ENCODE measurements at regions not wholly inside any gene's neighbourhood (a gene's known extent, or its start where the extent isn't known, plus 50 kb on each side); places are given as distances from the start of the nearest gene placed in this dataset.

GRCh38 chr2:144706647-144707046 lies 186.7 kb upstream of the ZEB2 start:
- TF ChIP-seq, protein P1, sequence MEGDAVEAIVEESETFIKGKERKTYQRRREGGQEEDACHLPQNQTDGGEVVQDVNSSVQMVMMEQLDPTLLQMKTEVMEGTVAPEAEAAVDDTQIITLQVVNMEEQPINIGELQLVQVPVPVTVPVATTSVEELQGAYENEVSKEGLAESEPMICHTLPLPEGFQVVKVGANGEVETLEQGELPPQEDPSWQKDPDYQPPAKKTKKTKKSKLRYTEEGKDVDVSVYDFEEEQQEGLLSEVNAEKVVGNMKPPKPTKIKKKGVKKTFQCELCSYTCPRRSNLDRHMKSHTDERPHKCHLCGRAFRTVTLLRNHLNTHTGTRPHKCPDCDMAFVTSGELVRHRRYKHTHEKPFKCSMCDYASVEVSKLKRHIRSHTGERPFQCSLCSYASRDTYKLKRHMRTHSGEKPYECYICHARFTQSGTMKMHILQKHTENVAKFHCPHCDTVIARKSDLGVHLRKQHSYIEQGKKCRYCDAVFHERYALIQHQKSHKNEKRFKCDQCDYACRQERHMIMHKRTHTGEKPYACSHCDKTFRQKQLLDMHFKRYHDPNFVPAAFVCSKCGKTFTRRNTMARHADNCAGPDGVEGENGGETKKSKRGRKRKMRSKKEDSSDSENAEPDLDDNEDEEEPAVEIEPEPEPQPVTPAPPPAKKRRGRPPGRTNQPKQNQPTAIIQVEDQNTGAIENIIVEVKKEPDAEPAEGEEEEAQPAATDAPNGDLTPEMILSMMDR (IDR thresholded peaks at IDR 0.05) = no peak
- Histone ChIP-seq H3K27me3 (ENCODE audit: insufficient read depth in 3 of 3, low read length in 2 of 3) (no peaks in the 10 kb centered on the region), H3K36me3 (ENCODE audit: insufficient read depth in 1 of 2, low read depth in 1 of 2) (no peaks in the 10 kb centered on the region), H3K4me1 (no peaks in the 10 kb centered on the region), H3K9me3 (no peaks in the 10 kb centered on the region), H3K4me3 (no peak overlapping the region), H3K27ac (no peak overlapping the region)
- no peak for ATAC-seq
- no peak for DNase-seq
- 70 to 83% (median 70%) methylated on average over 4 of the region's 4 CpGs for WGBS, 3 donors
- intact Hi-C loops (cut with DNase I) = no loop called here

DNA sequence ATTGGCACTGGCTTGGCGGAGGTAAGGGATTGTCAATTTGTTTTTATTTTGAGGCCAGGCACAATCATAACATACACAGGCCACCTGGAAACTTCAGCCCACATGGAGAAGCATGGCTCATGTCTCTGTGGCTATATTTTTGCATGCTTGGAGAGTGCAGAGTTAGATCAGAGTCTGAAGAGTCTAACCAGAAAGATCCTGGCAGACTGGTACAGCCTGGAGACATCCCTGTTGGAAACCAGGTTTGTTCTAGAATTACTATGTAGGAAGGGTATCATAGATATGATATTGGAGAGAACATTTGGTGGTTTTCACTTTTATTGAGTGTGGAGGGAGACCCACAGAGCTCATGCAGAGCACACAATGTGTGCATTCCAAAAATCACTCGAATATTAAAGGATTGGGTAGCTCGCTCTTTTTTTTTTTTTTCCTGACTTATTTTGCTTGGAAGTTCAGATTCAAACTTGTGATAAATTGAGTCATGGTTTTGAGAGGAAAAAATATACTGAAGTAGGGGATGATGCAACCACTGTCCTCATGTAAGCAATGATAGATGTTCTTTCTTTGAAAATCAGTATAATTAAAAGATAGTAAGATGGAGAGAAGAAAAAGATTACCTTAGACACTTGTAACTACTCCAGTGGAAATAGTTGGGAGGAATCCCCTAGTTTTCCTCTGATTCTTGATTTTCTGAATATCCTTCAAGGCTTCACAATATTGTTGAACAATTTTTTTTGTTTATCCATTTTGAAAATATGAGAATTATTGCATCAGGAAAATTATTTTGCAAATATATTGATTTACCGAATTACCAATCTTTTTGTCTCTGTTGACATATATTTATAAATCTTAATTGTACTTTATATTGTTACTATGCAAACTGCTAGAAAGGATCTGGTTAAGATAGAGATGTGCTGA lies 185.7 kb upstream of the ZEB2 start:
- WGBS, 3 donors = 71 to 78% (median 74%) methylated on average over 4 of the region's 4 CpGs
- ATAC-seq (no peak), DNase-seq (no peak)
- H3K4me1 ChIP-seq = no peaks in the 10 kb centered on the region
- intact Hi-C loops (cut with DNase I) = no loop called here
- no peaks in the 10 kb centered on the region for H3K36me3 ChIP-seq (ENCODE audit: insufficient read depth in 1 of 2, low read depth in 1 of 2)
- no peaks in the 10 kb centered on the region for H3K9me3 ChIP-seq
- H3K27me3 ChIP-seq (ENCODE audit: insufficient read depth in 3 of 3, low read length in 2 of 3) = no peaks in the 10 kb centered on the region
- no peak overlapping the region for H3K4me3 ChIP-seq
- H3K27ac ChIP-seq = no peak overlapping the region
- TF ChIP-seq, protein P1 (IDR thresholded peaks at IDR 0.05) = no peak

DNA sequence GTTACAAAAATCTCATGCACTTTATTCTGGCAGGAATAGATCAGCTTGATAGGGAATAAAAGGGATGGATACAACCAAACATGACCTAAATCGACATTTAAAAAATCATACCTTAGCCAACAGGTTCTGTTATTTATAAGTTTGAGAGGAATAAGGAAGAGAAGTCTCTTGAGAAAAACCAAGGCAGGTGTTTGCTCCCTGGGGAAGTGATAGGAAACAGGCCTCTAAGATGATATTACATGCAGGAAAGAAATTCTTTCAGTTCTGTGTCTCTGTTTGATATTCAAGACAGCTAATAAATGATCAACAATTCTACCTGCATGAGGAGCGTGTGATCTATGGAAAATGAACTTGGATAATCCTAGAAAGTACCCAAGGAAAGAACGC lies 184.8 kb upstream of the ZEB2 start:
- no peaks in the 10 kb centered on the region for H3K27me3 ChIP-seq (ENCODE audit: insufficient read depth in 3 of 3, low read length in 2 of 3)
- no peak for DNase-seq
- intact Hi-C loops (cut with DNase I) = no loop called here
- no peaks in the 10 kb centered on the region for H3K9me3 ChIP-seq
- 77 to 91% (median 88%) methylated on average over 3 of the region's 3 CpGs for WGBS, 3 donors
- no peaks in the 10 kb centered on the region for H3K36me3 ChIP-seq (ENCODE audit: insufficient read depth in 1 of 2, low read depth in 1 of 2)
- H3K4me1 ChIP-seq = no peaks in the 10 kb centered on the region
- ATAC-seq = no peak
- H3K27ac ChIP-seq = no peak overlapping the region
- no peak overlapping the region for H3K4me3 ChIP-seq
- TF ChIP-seq, protein P1 (IDR thresholded peaks at IDR 0.05) = no peak

DNA sequence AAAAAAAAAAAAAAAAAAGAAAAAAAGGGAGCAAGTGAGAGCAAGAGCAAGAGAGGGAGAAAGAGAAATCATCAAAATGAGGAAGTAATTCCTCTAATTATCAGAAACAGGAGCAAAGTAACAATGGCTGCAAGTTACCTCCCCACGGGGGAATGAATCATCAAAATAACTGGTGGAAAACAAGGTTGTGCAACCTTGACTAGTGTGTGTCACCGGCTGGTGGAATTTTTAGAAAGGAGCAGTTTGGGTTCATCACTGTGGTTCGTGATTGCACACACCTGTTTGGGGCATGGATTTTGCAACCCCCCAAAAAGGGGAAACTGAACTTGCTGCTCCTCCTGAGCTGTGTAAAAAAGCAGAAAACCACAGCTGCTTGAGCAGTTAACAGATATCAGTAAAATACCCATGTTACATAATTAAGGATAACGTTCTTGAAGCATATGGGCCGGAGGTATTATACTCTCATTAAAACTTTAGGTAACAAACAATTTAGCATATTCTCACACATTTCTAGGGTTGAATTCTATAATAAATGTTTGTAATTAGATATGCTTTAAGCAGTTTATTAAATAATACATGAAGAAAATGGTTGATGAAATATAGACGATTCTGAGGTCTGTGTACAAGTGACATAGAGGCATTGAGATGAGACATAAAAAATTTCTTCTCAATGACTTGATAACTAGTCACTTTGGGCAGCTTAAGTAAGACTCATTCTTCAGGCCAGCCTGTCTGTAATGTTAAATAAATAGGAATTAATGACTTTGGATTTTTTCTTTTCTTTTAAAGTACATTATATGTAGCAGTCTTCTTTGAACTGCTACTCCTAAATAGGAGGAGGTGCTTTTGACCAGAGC lies 184.2 kb upstream of the ZEB2 start:
- H3K9me3 ChIP-seq = no peaks in the 10 kb centered on the region
- no peaks in the 10 kb centered on the region for H3K27me3 ChIP-seq (ENCODE audit: insufficient read depth in 3 of 3, low read length in 2 of 3)
- H3K4me3 ChIP-seq = no peak overlapping the region
- ATAC-seq (peak in 1 of 4 donors; percentile 43), DNase-seq (peak; percentile 8 to 34)
- H3K27ac ChIP-seq = no peak overlapping the region
- no peaks in the 10 kb centered on the region for H3K36me3 ChIP-seq (ENCODE audit: insufficient read depth in 1 of 2, low read depth in 1 of 2)
- no peaks in the 10 kb centered on the region for H3K4me1 ChIP-seq
- WGBS, 3 donors = 63 to 79% (median 67%) methylated on average over 6 of the region's 6 CpGs
- intact Hi-C loops (cut with DNase I) = no loop called here
- TF ChIP-seq, protein P1 (IDR thresholded peaks at IDR 0.05) = no peak

Measured in psoas muscle (tissue), 7 donors.